A549 (cell line): ENCODE measurements at regions not wholly inside any gene's neighbourhood (a gene's known extent, or its start where the extent isn't known, plus 50 kb on each side); places are given as distances from the start of the nearest gene placed in this dataset.

ENCODE experiments used
- ATAC-seq, 2 experiments: fragments of 200-7000 bp in 1 of 2; fragments of >200 bp in 1 of 2; cut with Nextera tagmentation in 1 of 2; cut with Tn5 transposase in 1 of 2; 3 replicates each; pipeline versions ENCODE4 v1.8.0 to v1.9.1; 2018 to 2020; ENCODE audit warnings: mild to moderate bottlenecking in 1 of 2, moderate library complexity in 1 of 2
- CTCF ChIA-PET: fragments of 300-600 bp; sonication (Branson Sonifier 250); formaldehyde crosslinking; extraction: SDS; loops from one replicate; lab custom pipeline; 2021; ENCODE audit warnings: antibody characterized with exemption, inconsistent platforms; lab: Yijun Ruan, JAX
- POLR2A ChIA-PET: fragments of 350-600 bp; formaldehyde crosslinking; extraction: SDS; loops from one replicate; lab custom pipeline; 2021; ENCODE audit warnings: antibody characterized with exemption, inconsistent platforms; lab: Yijun Ruan, JAX
- DNase-seq, 2 experiments: peaks; one replicate each; pipeline versions ENCODE4 v3.0.0 to v3.0.0-alpha.2; 2011 to 2016; ENCODE audit warnings: low read depth in 1 of 2, low spot score in 1 of 2
- FAIRE-seq: peaks from 2 replicates; lab custom pipeline; 2011; peaks lifted over from hg19 to GRCh38; lab: Jason Lieb, UNC
- H3K27ac ChIP-seq, 2 experiments: fragments of >200 bp; sonication (Bioruptor Twin); formaldehyde crosslinking; 3 replicates each; pipeline ENCODE4 v1.5.1; 2016 to 2017
- H3K4me1 ChIP-seq: fragments of >200 bp; sonication (Bioruptor Twin); formaldehyde crosslinking; 3 replicates; pipeline ENCODE4 v1.6.1; 2016
- H3K4me2 ChIP-seq: fragments of >200 bp; sonication (Bioruptor Twin); formaldehyde crosslinking; 3 replicates; pipeline ENCODE4 v1.6.1; 2016
- H3K4me3 ChIP-seq: fragments of >200 bp; sonication (Bioruptor Twin); formaldehyde crosslinking; 3 replicates; pipeline ENCODE4 v1.5.1; 2016
- H3K9me3 ChIP-seq: fragments of >200 bp; sonication (Bioruptor Twin); formaldehyde crosslinking; 3 replicates; pipeline ENCODE4 v1.6.1; 2016
- CBX2 ChIP-seq: fragments of 200-600 bp; sonication (generic); IDR thresholded peaks from 2 replicates; pipeline ENCODE4 v1.6.1; 2016; ENCODE audit warnings: low read depth, mild to moderate bottlenecking, borderline replicate concordance
- CBX8 ChIP-seq: fragments of 200-600 bp; sonication (generic); IDR thresholded peaks from 2 replicates; pipeline ENCODE4 v1.6.1; 2016
- CEBPB ChIP-seq, 2 experiments: fragments of >200 bp in 1 of 2; sonication (Bioruptor Twin) in 1 of 2; formaldehyde crosslinking in 1 of 2; IDR thresholded peaks; 2 replicates each; pipeline ENCODE4 v1.6.1; 2012 to 2016
- CHD2 ChIP-seq: fragments of 150-350 bp; IDR thresholded peaks from 2 replicates; pipeline ENCODE4 v1.6.1; 2014; ENCODE audit warnings: low read length; ENCODE audit not compliant: partially characterized antibody
- CHD4 ChIP-seq: fragments of 200-600 bp; sonication (generic); IDR thresholded peaks from 2 replicates; pipeline ENCODE4 v1.6.1; 2016; ENCODE audit warnings: antibody characterized with exemption, mild to moderate bottlenecking, borderline replicate concordance
- FOSL2 ChIP-seq, 2 experiments: fragments of 450-650 bp in 1 of 2; fragments of >200 bp in 1 of 2; sonication (Bioruptor Twin) in 1 of 2; formaldehyde crosslinking; IDR thresholded peaks; 2 replicates each; pipeline versions ENCODE4 v1.5.0 to v1.6.1; 2016 to 2020; ENCODE audit warnings: mild to moderate bottlenecking in 1 of 2, moderate library complexity in 1 of 2
- FOXS1 ChIP-seq: fragments of 250-450 bp; sonication (Bioruptor Pico); IDR thresholded peaks from 2 replicates; pipeline ENCODE4 v1.5.0; 2020; ENCODE audit warnings: mild to moderate bottlenecking, moderate library complexity
- HOXA7 ChIP-seq: fragments of 250-450 bp; sonication (Bioruptor Pico); IDR thresholded peaks from 2 replicates; pipeline ENCODE4 v1.5.0; 2020; ENCODE audit warnings: mild to moderate bottlenecking, moderate library complexity
- JUN ChIP-seq, 2 experiments: fragments of >200 bp; sonication (Bioruptor Twin); formaldehyde crosslinking; IDR thresholded peaks; 2 replicates in 1 of 2; 3 replicates in 1 of 2; pipeline ENCODE4 v1.6.1; 2016 to 2017
- JUNB ChIP-seq: fragments of >200 bp; sonication (Bioruptor Twin); formaldehyde crosslinking; IDR thresholded peaks from 2 replicates; pipeline ENCODE4 v1.6.1; 2016
- KDM1A ChIP-seq: fragments of 200-600 bp; sonication (generic); IDR thresholded peaks from 2 replicates; pipeline ENCODE4 v1.6.1; 2016; ENCODE audit warnings: low read depth, mild to moderate bottlenecking
- MAZ ChIP-seq: fragments of 150-350 bp; IDR thresholded peaks from 2 replicates; pipeline ENCODE4 v1.6.1; 2014; ENCODE audit warnings: antibody characterized with exemption, low read depth, low read length, borderline replicate concordance
- NPAS2 ChIP-seq: fragments of 250-450 bp; sonication (Bioruptor Pico); IDR thresholded peaks from 2 replicates; pipeline ENCODE4 v1.8.0; 2022; ENCODE audit warnings: mild to moderate bottlenecking, moderate library complexity, borderline replicate concordance
- NR3C1 ChIP-seq: fragments of >200 bp; sonication (Bioruptor Twin); formaldehyde crosslinking; IDR thresholded peaks from 3 replicates; pipeline ENCODE4 v1.6.1; 2017
- RAD21 ChIP-seq, 2 experiments: fragments of >200 bp in 1 of 2; sonication (Bioruptor Twin) in 1 of 2; formaldehyde crosslinking in 1 of 2; IDR thresholded peaks in 1 of 2; conservative IDR thresholded peaks in 1 of 2; 2 replicates in 1 of 2; 3 replicates in 1 of 2; pipeline ENCODE4 v1.6.1; 2012 to 2018; ENCODE audit warnings: inconsistent platforms in 1 of 2
- RARB ChIP-seq: fragments of 250-450 bp; sonication (Bioruptor Pico); IDR thresholded peaks from 2 replicates; pipeline ENCODE4 v1.8.0; 2021; ENCODE audit warnings: mild to moderate bottlenecking, moderate library complexity
- RNF2 ChIP-seq: fragments of 200-600 bp; sonication (generic); IDR thresholded peaks from 2 replicates; pipeline ENCODE4 v1.6.1; 2016; ENCODE audit warnings: low read depth, mild to moderate bottlenecking, antibody characterized with exemption, moderate library complexity, borderline replicate concordance
- SREBF2 ChIP-seq: fragments of 450-650 bp; IDR thresholded peaks from 2 replicates; pipeline ENCODE4 v1.6.1; 2014; ENCODE audit warnings: mild to moderate bottlenecking, moderate library complexity
- ZC3H11A ChIP-seq: fragments of 450-650 bp; IDR thresholded peaks from 2 replicates; pipeline ENCODE4 v1.6.1; 2014; ENCODE audit warnings: antibody characterized with exemption, mild to moderate bottlenecking
- ZNF302 ChIP-seq: fragments of 250-450 bp; sonication (Bioruptor Pico); IDR thresholded peaks from 2 replicates; pipeline ENCODE4 v1.9.0; 2021; ENCODE audit warnings: inconsistent platforms, mild to moderate bottlenecking, moderate library complexity
- WGBS: methylation state at CpG from one replicate; pipeline ENCODE4 v1.1.6; 2017; ENCODE audit errors: missing lambda C conversion rate; 5-methylcytosine and 5-hydroxymethylcytosine counted together
- TF ChIP-seq, protein P1 (sequence below): fragments of >200 bp; sonication (Bioruptor Twin); formaldehyde crosslinking; IDR thresholded peaks from 2 replicates; pipeline ENCODE4 v1.6.1; 2016
- TF ChIP-seq, protein P2 (sequence below): IDR thresholded peaks from 2 replicates; pipeline ENCODE4 v1.6.1; 2012
- TF ChIP-seq, protein P3 (sequence below): fragments of >200 bp; sonication (Bioruptor Twin); formaldehyde crosslinking; IDR thresholded peaks from 3 replicates; pipeline ENCODE4 v1.6.1; 2016
- TF ChIP-seq, protein P4 (sequence below): IDR thresholded peaks from 2 replicates; pipeline ENCODE4 v1.6.1; 2012; ENCODE audit warnings: low read depth, borderline replicate concordance
- TF ChIP-seq, protein P5 (sequence below): fragments of >200 bp; sonication (Bioruptor Twin); formaldehyde crosslinking; IDR thresholded peaks from 3 replicates; pipeline ENCODE4 v1.5.1; 2016

DNA sequence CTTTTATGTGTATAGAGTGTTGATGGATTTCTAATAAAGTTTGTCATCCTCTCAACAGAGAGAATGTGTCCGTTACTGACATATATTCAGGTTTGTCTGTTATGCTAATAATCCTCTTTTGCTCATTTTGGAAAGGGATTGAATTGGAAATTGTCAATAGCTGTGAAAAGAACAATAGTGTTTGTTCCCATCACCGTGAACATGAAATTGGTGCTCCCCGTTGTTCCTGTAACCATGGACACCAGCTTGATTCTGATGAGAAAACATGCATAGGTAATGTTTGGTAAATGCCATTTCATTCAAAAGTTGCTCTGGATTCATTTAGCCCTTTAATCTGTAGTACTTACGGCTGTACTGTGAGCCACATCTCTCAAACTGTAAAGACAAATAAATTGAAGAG, 707.0 kb upstream of the GOLIM4 start:
- CTCF ChIA-PET = no interaction called here
- Histone ChIP-seq H3K4me3 (no peak overlapping the region), H3K4me1 (no peaks in the 10 kb centered on the region), H3K4me2 (no peak overlapping the region), H3K9me3 (no peaks in the 10 kb centered on the region), H3K27ac (no peak overlapping the region)
- TF ChIP-seq, protein P1, sequence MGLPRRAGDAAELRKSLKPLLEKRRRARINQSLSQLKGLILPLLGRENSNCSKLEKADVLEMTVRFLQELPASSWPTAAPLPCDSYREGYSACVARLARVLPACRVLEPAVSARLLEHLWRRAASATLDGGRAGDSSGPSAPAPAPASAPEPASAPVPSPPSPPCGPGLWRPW = no peak
- TF ChIP-seq, protein P2, sequence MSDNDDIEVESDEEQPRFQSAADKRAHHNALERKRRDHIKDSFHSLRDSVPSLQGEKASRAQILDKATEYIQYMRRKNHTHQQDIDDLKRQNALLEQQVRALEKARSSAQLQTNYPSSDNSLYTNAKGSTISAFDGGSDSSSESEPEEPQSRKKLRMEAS = no peak
- no peak for TF ChIP-seq NPAS2
- no peak for TF ChIP-seq NR3C1
- TF ChIP-seq RNF2 = no peak
- no peak for TF ChIP-seq RAD21 (conservative IDR thresholded peaks at IDR 0.05 in 1 of 2, IDR thresholded peaks at IDR 0.05 in 1 of 2)
- TF ChIP-seq RARB (CRISPR knock-in tag) = no peak
- TF ChIP-seq JUN (IDR thresholded peaks at IDR 0.05) = no peak
- TF ChIP-seq KDM1A = no peak
- TF ChIP-seq CBX8 = no peak
- no peak for ATAC-seq
- no peak for FAIRE-seq
- WGBS = 51% methylated on average over 4 of the region's 4 CpGs
- POLR2A ChIA-PET = no interaction called here
- no peak for DNase-seq

DNA sequence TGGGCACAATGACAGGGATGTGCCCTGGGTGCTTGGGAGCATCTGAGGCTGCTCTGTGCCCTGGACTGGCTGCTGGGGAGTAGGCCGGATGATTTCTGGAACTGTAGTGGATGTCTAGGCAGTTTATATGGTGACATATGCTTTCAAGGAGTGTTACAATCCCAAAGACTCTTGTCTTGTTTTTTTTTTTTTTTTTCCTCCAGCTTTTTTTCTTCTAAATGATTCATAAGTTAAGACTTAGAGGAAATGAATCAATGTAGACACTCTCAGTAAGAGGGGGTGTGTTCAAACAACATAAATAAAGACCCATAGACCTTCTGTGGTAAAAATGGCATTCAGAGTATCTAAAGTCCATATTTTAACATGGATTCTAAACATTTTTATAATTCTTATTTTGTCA, 706.1 kb upstream of the GOLIM4 start:
- Histone ChIP-seq H3K4me2 (no peak overlapping the region), H3K27ac (no peak overlapping the region)
- POLR2A ChIA-PET = no interaction called here
- TF ChIP-seq, protein P3, sequence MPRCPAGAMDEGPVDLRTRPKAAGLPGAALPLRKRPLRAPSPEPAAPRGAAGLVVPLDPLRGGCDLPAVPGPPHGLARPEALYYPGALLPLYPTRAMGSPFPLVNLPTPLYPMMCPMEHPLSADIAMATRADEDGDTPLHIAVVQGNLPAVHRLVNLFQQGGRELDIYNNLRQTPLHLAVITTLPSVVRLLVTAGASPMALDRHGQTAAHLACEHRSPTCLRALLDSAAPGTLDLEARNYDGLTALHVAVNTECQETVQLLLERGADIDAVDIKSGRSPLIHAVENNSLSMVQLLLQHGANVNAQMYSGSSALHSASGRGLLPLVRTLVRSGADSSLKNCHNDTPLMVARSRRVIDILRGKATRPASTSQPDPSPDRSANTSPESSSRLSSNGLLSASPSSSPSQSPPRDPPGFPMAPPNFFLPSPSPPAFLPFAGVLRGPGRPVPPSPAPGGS = no peak
- no peak for TF ChIP-seq ZNF302
- no peak for TF ChIP-seq SREBF2
- no peak for TF ChIP-seq HOXA7 (CRISPR knock-in tag)
- TF ChIP-seq MAZ = no peak
- TF ChIP-seq FOXS1 (CRISPR knock-in tag) = no peak
- TF ChIP-seq, all 56 proteins: peak for 0
- whole genome bisulfite sequencing = 33% methylated on average over 1 of the region's 1 CpG
- FAIRE-seq (no peak), DNase-seq (no peak), ATAC-seq (no peak)
- Histone ChIP-seq H3K9me3 (no peaks in the 10 kb centered on the region), H3K4me1 (no peaks in the 10 kb centered on the region), H3K4me3 (no peak overlapping the region)
- CTCF ChIA-PET = no interaction called here

DNA sequence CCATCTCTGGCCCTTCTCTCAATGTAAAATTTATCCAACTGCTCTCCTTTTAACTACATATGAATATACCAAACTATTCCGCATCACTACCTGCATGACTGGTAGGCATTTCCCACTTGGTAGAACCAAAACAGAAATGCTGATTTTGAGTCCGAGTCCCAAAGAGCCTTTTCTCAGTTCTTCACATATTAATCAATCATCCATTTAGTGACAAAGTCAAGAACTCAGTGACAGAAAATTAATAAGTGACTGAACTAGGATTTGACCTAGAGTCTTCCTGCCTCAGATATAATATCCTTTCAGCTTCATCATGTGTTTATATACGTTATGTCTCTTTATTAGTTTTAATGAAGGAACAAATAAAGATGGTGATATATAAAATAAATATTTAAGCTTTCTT, 700.6 kb upstream of the GOLIM4 start:
- 24% methylated on average over 3 of the region's 3 CpGs for WGBS
- Histone ChIP-seq H3K9me3 (no peaks in the 10 kb centered on the region), H3K27ac (no peak overlapping the region), H3K4me2 (no peak overlapping the region), H3K4me1 (no peaks in the 10 kb centered on the region), H3K4me3 (no peak overlapping the region)
- DNase-seq = no peak
- FAIRE-seq = no peak
- POLR2A ChIA-PET = no interaction called here
- CTCF ChIA-PET = no interaction called here
- ATAC-seq = no peak
- TF ChIP-seq CHD4 (no peak), CBX2 (no peak), CHD2 (no peak), HOXA7 (CRISPR knock-in tag) (no peak), JUN (IDR thresholded peaks at IDR 0.05) (no peak), ZC3H11A (no peak), FOSL2 (IDR thresholded peaks at IDR 0.05) (no peak), FOSL2 (CRISPR knock-in tag; IDR thresholded peaks at IDR 0.05) (no peak), JUNB (no peak), CEBPB (IDR thresholded peaks at IDR 0.05) (no peak)
- TF ChIP-seq, protein P4, sequence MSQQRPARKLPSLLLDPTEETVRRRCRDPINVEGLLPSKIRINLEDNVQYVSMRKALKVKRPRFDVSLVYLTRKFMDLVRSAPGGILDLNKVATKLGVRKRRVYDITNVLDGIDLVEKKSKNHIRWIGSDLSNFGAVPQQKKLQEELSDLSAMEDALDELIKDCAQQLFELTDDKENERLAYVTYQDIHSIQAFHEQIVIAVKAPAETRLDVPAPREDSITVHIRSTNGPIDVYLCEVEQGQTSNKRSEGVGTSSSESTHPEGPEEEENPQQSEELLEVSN = no peak
- TF ChIP-seq, protein P2 = no peak
- TF ChIP-seq, protein P5, sequence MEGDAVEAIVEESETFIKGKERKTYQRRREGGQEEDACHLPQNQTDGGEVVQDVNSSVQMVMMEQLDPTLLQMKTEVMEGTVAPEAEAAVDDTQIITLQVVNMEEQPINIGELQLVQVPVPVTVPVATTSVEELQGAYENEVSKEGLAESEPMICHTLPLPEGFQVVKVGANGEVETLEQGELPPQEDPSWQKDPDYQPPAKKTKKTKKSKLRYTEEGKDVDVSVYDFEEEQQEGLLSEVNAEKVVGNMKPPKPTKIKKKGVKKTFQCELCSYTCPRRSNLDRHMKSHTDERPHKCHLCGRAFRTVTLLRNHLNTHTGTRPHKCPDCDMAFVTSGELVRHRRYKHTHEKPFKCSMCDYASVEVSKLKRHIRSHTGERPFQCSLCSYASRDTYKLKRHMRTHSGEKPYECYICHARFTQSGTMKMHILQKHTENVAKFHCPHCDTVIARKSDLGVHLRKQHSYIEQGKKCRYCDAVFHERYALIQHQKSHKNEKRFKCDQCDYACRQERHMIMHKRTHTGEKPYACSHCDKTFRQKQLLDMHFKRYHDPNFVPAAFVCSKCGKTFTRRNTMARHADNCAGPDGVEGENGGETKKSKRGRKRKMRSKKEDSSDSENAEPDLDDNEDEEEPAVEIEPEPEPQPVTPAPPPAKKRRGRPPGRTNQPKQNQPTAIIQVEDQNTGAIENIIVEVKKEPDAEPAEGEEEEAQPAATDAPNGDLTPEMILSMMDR = no peak
